ENCODE measurements at regions not wholly inside any gene's neighbourhood (a gene's known extent, or its start where the extent isn't known, plus 50 kb on each side); places are given as distances from the start of the nearest gene placed in this dataset.
"Not testable (repeated sequence)": the region's sequence is repeated elsewhere in the genome, so short reads cannot be mapped to it uniquely, and the experiment has no call there.

- not testable (repeated sequence) for TF ChIP-seq CTCF (IDR thresholded peaks at IDR 0.05; ENCODE audit: low read depth, low read length, missing input control); MAX (IDR thresholded peaks at IDR 0.05); REST (IDR thresholded peaks at IDR 0.05); SP1 (IDR thresholded peaks at IDR 0.05); TAF1 (conservative IDR thresholded peaks at IDR 0.05); ATF3 (IDR thresholded peaks at IDR 0.05); JUND (IDR thresholded peaks at IDR 0.05); EGR1 (IDR thresholded peaks at IDR 0.05; ENCODE audit: low read depth in 2 of 2); GABPA (IDR thresholded peaks at IDR 0.05 in 1 of 2, conservative IDR thresholded peaks at IDR 0.05 in 1 of 2)
These were observed 59.3 kb upstream of the HNRNPA1L2 start for GRCh38 chr13:52582962-52583361.

Data from liver (tissue), 3 donors.